Caco-2 (cell line): ENCODE measurements at regions not wholly inside any gene's neighbourhood (a gene's known extent, or its start where the extent isn't known, plus 50 kb on each side); places are given as distances from the start of the nearest gene placed in this dataset.

Source experiments
- BruUV-seq: library from RNA; stranded (reverse); fragments of 400-500 nt; replicated peaks from 2 replicates; lab custom pipeline; 2021; lab: Mats Ljungman, UMichigan
- CTCF ChIA-PET: fragments of 300-600 bp; sonication (Branson Sonifier 250); formaldehyde crosslinking; loops from one replicate; lab custom pipeline; 2022; ENCODE audit warnings: antibody characterized with exemption; lab: Charles Lee
- POLR2A ChIA-PET: fragments of 300-600 bp; sonication (Branson Sonifier 250); formaldehyde crosslinking; loops from one replicate; lab custom pipeline; 2022; ENCODE audit warnings: antibody characterized with exemption; lab: Charles Lee
- DNase-seq, 2 experiments: peaks; one replicate each; pipeline versions ENCODE4 v3.0.0 to v3.0.0-alpha.2; 2020 to 2022
- H3K27me3 ChIP-seq: replicated peaks from 2 replicates; pipeline ENCODE4 v1.6.0; 2011; ENCODE audit warnings: low read length; ENCODE audit not compliant: control insufficient read depth, insufficient read depth
- H3K36me3 ChIP-seq: 2 replicates; pipeline ENCODE4 v1.5.1; 2011; ENCODE audit warnings: low read length; ENCODE audit not compliant: control insufficient read depth, insufficient read depth
- H3K4me1 ChIP-seq: fragments of 250-450 bp; sonication (Bioruptor Pico); 2 replicates; pipeline ENCODE4 v1.5.1; 2020; ENCODE audit warnings: mild to moderate bottlenecking
- H3K4me3 ChIP-seq: 2 replicates; pipeline ENCODE4 v1.5.1; 2011; ENCODE audit warnings: low read depth, mild to moderate bottlenecking, control low read depth, low read length
- H3K9me3 ChIP-seq: fragments of 250-450 bp; sonication (Bioruptor Pico); 2 replicates; pipeline ENCODE4 v1.5.1; 2020; ENCODE audit warnings: mild to moderate bottlenecking, moderate library complexity
- H3K27ac Mint-ChIP-seq: one replicate; pipeline ENCODE4 v1.8.0; 2022; ENCODE audit warnings: mixed read lengths; ENCODE audit not compliant: unreplicated experiment
- H3K27me3 Mint-ChIP-seq: one replicate; pipeline ENCODE4 v1.8.0; 2022; ENCODE audit warnings: mixed read lengths; ENCODE audit not compliant: insufficient read depth, unreplicated experiment
- H3K36me3 Mint-ChIP-seq: one replicate; pipeline ENCODE4 v1.8.0; 2022; ENCODE audit warnings: mild to moderate bottlenecking, mixed read lengths; ENCODE audit not compliant: insufficient read depth, unreplicated experiment
- H3K4me1 Mint-ChIP-seq: one replicate; pipeline ENCODE4 v1.8.0; 2022; ENCODE audit warnings: low read depth, mixed read lengths; ENCODE audit not compliant: unreplicated experiment
- H3K4me3 Mint-ChIP-seq: one replicate; pipeline ENCODE4 v1.8.0; 2022; ENCODE audit warnings: mild to moderate bottlenecking, moderate library complexity, mixed read lengths; ENCODE audit not compliant: unreplicated experiment
- H3K9me3 Mint-ChIP-seq: one replicate; pipeline ENCODE4 v1.8.0; 2022; ENCODE audit warnings: mixed read lengths; ENCODE audit not compliant: unreplicated experiment
- CTCF ChIP-seq, 2 experiments: fragments of 200-600 bp in 1 of 2; IDR thresholded peaks; 1 replicate in 1 of 2; 2 replicates in 1 of 2; pipeline versions ENCODE4 v1.5.1 to v1.8.0; 2011 to 2022; ENCODE audit warnings: antibody characterized with exemption in 1 of 2, control low read depth in 1 of 2, inconsistent platforms in 1 of 2, low read depth in 1 of 2, low read length in 1 of 2, mild to moderate bottlenecking in 1 of 2, moderate library complexity in 1 of 2; ENCODE audit not compliant: insufficient read depth in 1 of 2, severe bottlenecking in 1 of 2, unreplicated experiment in 1 of 2
- intact Hi-C: fragments of 100-400 bp; cut with micrococcal nuclease; formaldehyde crosslinking; loops from one replicate; pipeline ENCODE4 v1.10.0; 2022; ENCODE audit not compliant: unreplicated experiment

GRCh38 chr2:59922450-59922849 lies 631.0 kb downstream of the BCL11A start:
- H3K4me1 Mint-ChIP-seq, result no peaks in the 10 kb centered on the region
- CTCF ChIA-PET, result no interaction called here

GRCh38 chr2:59921743-59922142 lies 631.7 kb downstream of the BCL11A start:
- H3K4me3 Mint-ChIP-seq, result no peak overlapping the region
- Histone ChIP-seq H3K4me1 (no peaks in the 10 kb centered on the region), H3K27me3 (no peaks in the 10 kb centered on the region), H3K9me3 (no peaks in the 10 kb centered on the region), H3K4me3 (no peak overlapping the region), H3K36me3 (no peaks in the 10 kb centered on the region)
- BruUV-seq, result no TSS peak
- peaks cover 3% of the 10 kb centered on the region for H3K27me3 Mint-ChIP-seq
- no peaks in the 10 kb centered on the region for H3K9me3 Mint-ChIP-seq
- no peak for TF ChIP-seq CTCF (IDR thresholded peaks at IDR 0.05; ENCODE audit: insufficient read depth in 1 of 2, low read depth in 1 of 2, low read length in 1 of 2, severe bottlenecking in 1 of 2, unreplicated experiment in 1 of 2)
- H3K27ac Mint-ChIP-seq, result no peak overlapping the region
- intact Hi-C loops, result no loop called here
- H3K4me1 Mint-ChIP-seq, result no peaks in the 10 kb centered on the region
- no peak for DNase-seq
- no peaks in the 10 kb centered on the region for H3K36me3 Mint-ChIP-seq
- ChIA-PET POLR2A (no interaction called here), CTCF (no interaction called here)

More at GRCh38 chr2:59922450-59922849, 631.0 kb downstream of the BCL11A start:
- no peaks in the 10 kb centered on the region for H3K36me3 ChIP-seq
- no peaks in the 10 kb centered on the region for H3K4me1 ChIP-seq
- no peaks in the 10 kb centered on the region for H3K36me3 Mint-ChIP-seq
- POLR2A ChIA-PET, result no interaction called here
- no peaks in the 10 kb centered on the region for H3K27me3 ChIP-seq
- H3K4me3 Mint-ChIP-seq, result no peak overlapping the region
- peaks cover 3% of the 10 kb centered on the region for H3K27me3 Mint-ChIP-seq
- H3K9me3 Mint-ChIP-seq, result no peaks in the 10 kb centered on the region
- intact Hi-C loops, result no loop called here
- H3K9me3 ChIP-seq, result no peaks in the 10 kb centered on the region
- H3K27ac Mint-ChIP-seq, result no peak overlapping the region
- no peak overlapping the region for H3K4me3 ChIP-seq
- DNase-seq, result no peak
- no TSS peak for BruUV-seq
- TF ChIP-seq CTCF (IDR thresholded peaks at IDR 0.05; ENCODE audit: insufficient read depth in 1 of 2, low read depth in 1 of 2, low read length in 1 of 2, severe bottlenecking in 1 of 2, unreplicated experiment in 1 of 2), result no peak

GRCh38 chr2:59920961-59921360 lies 632.5 kb downstream of the BCL11A start:
- no peak overlapping the region for H3K27ac Mint-ChIP-seq
- no peaks in the 10 kb centered on the region for H3K9me3 Mint-ChIP-seq
- intact Hi-C loops, result no loop called here
- H3K36me3 ChIP-seq, result no peaks in the 10 kb centered on the region
- H3K36me3 Mint-ChIP-seq, result no peaks in the 10 kb centered on the region
- TF ChIP-seq CTCF (IDR thresholded peaks at IDR 0.05; ENCODE audit: insufficient read depth in 1 of 2, low read depth in 1 of 2, low read length in 1 of 2, severe bottlenecking in 1 of 2, unreplicated experiment in 1 of 2), result no peak
- no peaks in the 10 kb centered on the region for H3K9me3 ChIP-seq
- ChIA-PET CTCF (no interaction called here), POLR2A (no interaction called here)
- no peak overlapping the region for H3K4me3 Mint-ChIP-seq
- H3K27me3 Mint-ChIP-seq, result no peaks in the 10 kb centered on the region
- H3K27me3 ChIP-seq, result no peaks in the 10 kb centered on the region
- no peaks in the 10 kb centered on the region for H3K4me1 Mint-ChIP-seq
- no peaks in the 10 kb centered on the region for H3K4me1 ChIP-seq
- no peak for DNase-seq
- no TSS peak for BruUV-seq
- H3K4me3 ChIP-seq, result no peak overlapping the region
